Right atrium auricular region (tissue), 2 donors: ENCODE measurements at regions not wholly inside any gene's neighbourhood (a gene's known extent, or its start where the extent isn't known, plus 50 kb on each side); places are given as distances from the start of the nearest gene placed in this dataset.

Experiments
- DNase-seq: peaks from one replicate; pipeline ENCODE4 v3.0.0-alpha.2; 2019; ENCODE audit warnings: low spot score
- H3K27ac ChIP-seq, 2 donors: fragments of 200-600 bp; sonication (generic); 1 replicate in 1 of 2; 2 replicates in 1 of 2; pipeline ENCODE4 v1.5.1; 2016 to 2019
- H3K27me3 ChIP-seq, 2 donors: fragments of 200-600 bp; sonication (generic); one replicate each; pipeline versions ENCODE4 v1.5.1 to v1.6.0; 2017 to 2019
- H3K36me3 ChIP-seq: fragments of 200-600 bp; sonication (generic); one replicate; pipeline ENCODE4 v1.5.1; 2016
- H3K4me1 ChIP-seq, 2 donors: fragments of 200-600 bp; sonication (generic); one replicate each; pipeline versions ENCODE4 v1.5.1 to v1.6.0; 2017 to 2019
- H3K4me3 ChIP-seq, 2 donors: fragments of 200-600 bp; sonication (generic); 1 replicate in 1 of 2; 2 replicates in 1 of 2; pipeline ENCODE4 v1.5.1; 2017 to 2019; ENCODE audit warnings: mild to moderate bottlenecking in 1 of 2, moderate library complexity in 1 of 2
- H3K9me3 ChIP-seq, 2 donors: fragments of 200-600 bp; sonication (generic); one replicate each; pipeline ENCODE4 v1.5.1; 2019
- CTCF ChIP-seq, 2 donors: fragments of 200-600 bp; sonication (generic); IDR thresholded peaks; one replicate each; pipeline ENCODE4 v1.5.1; 2019; ENCODE audit warnings: antibody characterized with exemption in 2 of 2

GRCh38 chr10:56622335-56622973 lies 261.4 kb upstream of the ZWINT start:
- Histone ChIP-seq H3K9me3 (no peaks in the 10 kb centered on the region), H3K27ac (no peak overlapping the region), H3K27me3 (no peaks in the 10 kb centered on the region), H3K36me3 (no peaks in the 10 kb centered on the region), H3K4me1 (no peaks in the 10 kb centered on the region), H3K4me3 (peak overlapping the region in 1 of 2 donors; percentile 13)
- no peak for TF ChIP-seq CTCF (IDR thresholded peaks at IDR 0.05)
- no peak for DNase-seq

GRCh38 chr10:56606202-56606601 lies 245.1 kb upstream of the ZWINT start:
- Histone ChIP-seq H3K4me1 (no peaks in the 10 kb centered on the region), H3K4me3 (no peak overlapping the region), H3K9me3 (no peaks in the 10 kb centered on the region), H3K36me3 (no peaks in the 10 kb centered on the region), H3K27me3 (no peaks in the 10 kb centered on the region), H3K27ac (no peak overlapping the region)
- no peak for DNase-seq
- TF ChIP-seq CTCF (IDR thresholded peaks at IDR 0.05) = no peak

GRCh38 chr10:56605051-56605450 lies 244.0 kb upstream of the ZWINT start:
- H3K4me1 ChIP-seq = no peaks in the 10 kb centered on the region
- H3K27me3 ChIP-seq = no peaks in the 10 kb centered on the region
- H3K36me3 ChIP-seq = no peaks in the 10 kb centered on the region
- DNase-seq = no peak
- TF ChIP-seq CTCF (IDR thresholded peaks at IDR 0.05) = no peak
- no peaks in the 10 kb centered on the region for H3K9me3 ChIP-seq
- H3K4me3 ChIP-seq = no peak overlapping the region
- H3K27ac ChIP-seq = no peak overlapping the region

GRCh38 chr10:56604624-56605023 lies 243.6 kb upstream of the ZWINT start:
- Histone ChIP-seq H3K27me3 (no peaks in the 10 kb centered on the region), H3K9me3 (no peaks in the 10 kb centered on the region), H3K27ac (no peak overlapping the region), H3K4me3 (no peak overlapping the region), H3K36me3 (no peaks in the 10 kb centered on the region), H3K4me1 (no peaks in the 10 kb centered on the region)
- no peak for TF ChIP-seq CTCF (IDR thresholded peaks at IDR 0.05)
- no peak for DNase-seq

- DNase-seq = no peak
- H3K36me3 ChIP-seq = no peaks in the 10 kb centered on the region
- no peaks in the 10 kb centered on the region for H3K27me3 ChIP-seq
- no peak overlapping the region for H3K27ac ChIP-seq
- H3K9me3 ChIP-seq = no peaks in the 10 kb centered on the region
- TF ChIP-seq CTCF (IDR thresholded peaks at IDR 0.05) = no peak
- H3K4me3 ChIP-seq = no peak overlapping the region
- H3K4me1 ChIP-seq = no peaks in the 10 kb centered on the region
Observed at GRCh38 chr10:56599201-56599600, 238.1 kb upstream of the ZWINT start.

GRCh38 chr10:56596257-56596656 lies 235.2 kb upstream of the ZWINT start:
- H3K27ac ChIP-seq = no peak overlapping the region
- TF ChIP-seq CTCF (IDR thresholded peaks at IDR 0.05) = no peak
- no peaks in the 10 kb centered on the region for H3K27me3 ChIP-seq
- DNase-seq = no peak
- H3K9me3 ChIP-seq = no peaks in the 10 kb centered on the region
- H3K4me3 ChIP-seq = no peak overlapping the region
- H3K4me1 ChIP-seq = no peaks in the 10 kb centered on the region
- H3K36me3 ChIP-seq = no peaks in the 10 kb centered on the region
